ENCODE measurements at regions not wholly inside any gene's neighbourhood (a gene's known extent, or its start where the extent isn't known, plus 50 kb on each side); places are given as distances from the start of the nearest gene placed in this dataset.

DNA sequence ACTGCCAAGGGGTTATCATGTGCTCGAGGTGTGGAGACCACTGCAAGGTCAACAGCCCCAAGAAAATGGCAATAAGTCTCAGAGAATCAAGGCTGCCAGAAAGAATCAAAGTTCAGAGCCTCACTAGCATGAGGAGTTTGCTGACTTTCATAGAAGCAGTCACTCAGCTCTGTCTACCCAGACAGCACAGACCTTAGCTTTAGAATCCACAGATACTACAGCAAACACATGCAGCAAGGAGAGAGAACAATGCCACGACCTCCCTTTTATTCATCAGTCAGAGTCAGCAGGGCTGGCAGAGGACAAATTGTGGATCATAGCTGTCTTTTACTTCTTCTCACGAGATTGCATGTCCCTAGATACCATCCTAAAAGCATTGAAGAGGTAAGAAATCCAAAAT is 121.3 kb downstream of the MBL2 start:
- intact Hi-C loops (cut with micrococcal nuclease), result no loop called here
- Histone ChIP-seq H3K9me3 (ENCODE audit: low read length) (no peaks in the 10 kb centered on the region), H3K4me3 (ENCODE audit: low read length) (no peak overlapping the region), H3K79me2 (ENCODE audit: low read length) (no peaks in the 10 kb centered on the region), H3F3A (ENCODE audit: low read length, unreplicated experiment) (no peaks in the 10 kb centered on the region), H3K9ac (ENCODE audit: low read length) (no peak overlapping the region), H2AFZ (ENCODE audit: low read length) (no peak overlapping the region), H3K9me2 (replicated peaks; ENCODE audit: low read length) (no peaks in the 10 kb centered on the region), H3K4me2 (ENCODE audit: low read length) (no peak overlapping the region), H3K36me3 (ENCODE audit: low read depth, low read length) (no peaks in the 10 kb centered on the region), H3K27ac (ENCODE audit: low read length) (no peak overlapping the region), H4K20me1 (ENCODE audit: low read length) (no peaks in the 10 kb centered on the region), H3K4me1 (ENCODE audit: insufficient read depth, low read length) (peaks cover 13% of the 10 kb centered on the region), H3K27me3 (ENCODE audit: low read length) (no peaks in the 10 kb centered on the region)
- ATAC-seq, result no peak
- no peak for DNase-seq
- CTCF ChIA-PET, result no interaction called here
- BruUV-seq (replicated peaks), result no TSS peak
- POLR2A ChIA-PET (ENCODE audit: unreplicated experiment), result no interaction called here
- TF ChIP-seq EZH2 (IDR thresholded peaks at IDR 0.05; ENCODE audit: low read length, unreplicated experiment) (no peak), EZH2phosphoT487 (IDR thresholded peaks at IDR 0.05; ENCODE audit: borderline replicate concordance, low read length) (no peak)
- TF ChIP-seq, protein P1, sequence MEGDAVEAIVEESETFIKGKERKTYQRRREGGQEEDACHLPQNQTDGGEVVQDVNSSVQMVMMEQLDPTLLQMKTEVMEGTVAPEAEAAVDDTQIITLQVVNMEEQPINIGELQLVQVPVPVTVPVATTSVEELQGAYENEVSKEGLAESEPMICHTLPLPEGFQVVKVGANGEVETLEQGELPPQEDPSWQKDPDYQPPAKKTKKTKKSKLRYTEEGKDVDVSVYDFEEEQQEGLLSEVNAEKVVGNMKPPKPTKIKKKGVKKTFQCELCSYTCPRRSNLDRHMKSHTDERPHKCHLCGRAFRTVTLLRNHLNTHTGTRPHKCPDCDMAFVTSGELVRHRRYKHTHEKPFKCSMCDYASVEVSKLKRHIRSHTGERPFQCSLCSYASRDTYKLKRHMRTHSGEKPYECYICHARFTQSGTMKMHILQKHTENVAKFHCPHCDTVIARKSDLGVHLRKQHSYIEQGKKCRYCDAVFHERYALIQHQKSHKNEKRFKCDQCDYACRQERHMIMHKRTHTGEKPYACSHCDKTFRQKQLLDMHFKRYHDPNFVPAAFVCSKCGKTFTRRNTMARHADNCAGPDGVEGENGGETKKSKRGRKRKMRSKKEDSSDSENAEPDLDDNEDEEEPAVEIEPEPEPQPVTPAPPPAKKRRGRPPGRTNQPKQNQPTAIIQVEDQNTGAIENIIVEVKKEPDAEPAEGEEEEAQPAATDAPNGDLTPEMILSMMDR (conservative IDR thresholded peaks at IDR 0.05; ENCODE audit: low read depth, low read length), result no peak

DNA sequence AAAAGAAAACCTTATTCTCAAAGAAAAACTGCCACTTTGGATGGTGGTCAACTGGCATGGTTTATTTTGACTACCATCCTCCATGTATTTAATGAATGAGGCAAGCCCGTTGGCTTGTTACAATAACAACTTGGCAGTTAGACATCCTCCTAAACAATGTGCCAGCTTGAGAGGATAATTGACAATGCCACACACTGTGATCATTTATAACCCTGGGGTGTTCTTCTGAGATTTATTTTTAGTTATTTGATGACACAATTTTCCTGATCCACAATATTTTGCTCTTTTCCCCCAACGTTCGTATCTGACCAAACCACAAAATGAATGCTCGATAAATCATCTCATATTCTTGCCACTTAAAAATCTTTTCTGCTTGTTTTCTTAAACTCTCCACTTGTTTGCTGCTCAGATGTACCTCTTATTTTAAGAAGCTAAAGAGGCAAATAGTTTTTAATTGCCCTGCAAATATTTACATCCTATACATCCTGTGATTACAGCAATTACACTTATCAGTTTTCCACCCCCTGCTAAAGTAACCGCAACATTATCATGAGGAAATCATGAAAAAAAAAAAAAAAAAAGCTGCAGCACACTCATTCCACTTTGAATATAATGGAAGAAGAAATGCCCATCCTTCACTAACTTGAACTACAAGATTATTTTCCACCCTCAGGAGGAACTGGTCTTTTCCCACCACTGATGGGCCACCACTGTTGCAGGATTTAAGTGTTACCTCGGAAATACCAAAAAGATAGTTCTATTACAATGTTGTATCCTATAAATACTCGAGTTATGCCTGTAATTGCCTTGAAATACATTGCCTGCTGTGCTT is 119.9 kb downstream of the MBL2 start:
- no peak overlapping the region for H3K4me3 ChIP-seq (ENCODE audit: low read length)
- H3F3A ChIP-seq (ENCODE audit: low read length, unreplicated experiment), result no peaks in the 10 kb centered on the region
- no peak overlapping the region for H3K9ac ChIP-seq (ENCODE audit: low read length)
- peak overlapping the region; percentile 21 for H3K4me2 ChIP-seq (ENCODE audit: low read length)
- POLR2A ChIA-PET (ENCODE audit: unreplicated experiment), result interaction anchor here (0.6 kb wide), 1 partner anchor 65 kb away, joined by 9 read pairs; no protein-coding TSS in a partner anchor
- peak; percentile 53 for DNase-seq
- no peaks in the 10 kb centered on the region for H3K9me3 ChIP-seq (ENCODE audit: low read length)
- H2AFZ ChIP-seq (ENCODE audit: low read length), result peak overlapping the region; percentile 18
- no TSS peak for BruUV-seq (replicated peaks)
- intact Hi-C loops (cut with micrococcal nuclease), result loop anchor here (2.0 kb wide), 1 partner anchor 50 kb away; no protein-coding TSS in a partner anchor
- no peaks in the 10 kb centered on the region for H3K9me2 ChIP-seq (replicated peaks; ENCODE audit: low read length)
- no peak overlapping the region for H3K27ac ChIP-seq (ENCODE audit: low read length)
- H3K36me3 ChIP-seq (ENCODE audit: low read depth, low read length), result no peaks in the 10 kb centered on the region
- CTCF ChIA-PET, result interaction anchor here (0.6 kb wide), 1 partner anchor 954 kb away, joined by 4 read pairs; no protein-coding TSS in a partner anchor
- H4K20me1 ChIP-seq (ENCODE audit: low read length), result no peaks in the 10 kb centered on the region
- no peaks in the 10 kb centered on the region for H3K27me3 ChIP-seq (ENCODE audit: low read length)
- no peaks in the 10 kb centered on the region for H3K79me2 ChIP-seq (ENCODE audit: low read length)
- peak; percentile 66 for ATAC-seq
- peaks cover 13% of the 10 kb centered on the region for H3K4me1 ChIP-seq (ENCODE audit: insufficient read depth, low read length)
- no peak for TF ChIP-seq EZH2phosphoT487 (IDR thresholded peaks at IDR 0.05; ENCODE audit: borderline replicate concordance, low read length)
- TF ChIP-seq EZH2 (IDR thresholded peaks at IDR 0.05; ENCODE audit: low read length, unreplicated experiment), result no peak

DNA sequence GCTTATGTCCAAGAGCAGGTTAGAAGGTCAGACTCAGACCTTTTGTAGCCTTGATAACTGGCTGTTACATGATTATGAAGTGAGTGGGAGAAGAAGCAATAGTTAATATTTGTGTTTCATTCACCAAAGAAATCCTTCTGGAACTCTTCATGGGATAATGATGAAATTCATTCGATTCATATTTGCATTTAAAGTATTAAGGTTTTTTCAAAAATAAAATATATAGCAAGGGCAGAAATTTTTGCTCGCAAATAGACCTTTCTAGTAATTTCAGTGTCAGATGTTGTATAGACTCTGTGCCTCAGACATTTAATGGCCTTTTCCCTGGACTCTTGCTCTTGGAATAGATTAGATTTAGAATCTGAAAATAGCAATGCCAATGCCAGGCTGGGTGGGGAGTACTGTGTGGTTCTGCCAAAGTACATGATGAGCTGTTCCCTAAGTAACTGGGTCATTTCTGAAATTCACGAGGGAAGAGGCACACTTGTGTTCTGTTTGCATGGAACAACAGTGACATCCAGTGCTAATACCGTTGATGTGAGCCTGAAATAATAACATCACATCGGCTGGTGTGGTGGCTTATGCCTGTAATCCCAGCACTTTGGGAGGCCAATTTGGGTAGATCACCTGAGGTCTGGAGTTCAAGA is 119.2 kb downstream of the MBL2 start:
- TF ChIP-seq EZH2phosphoT487 (IDR thresholded peaks at IDR 0.05; ENCODE audit: borderline replicate concordance, low read length), result no peak
- TF ChIP-seq, protein P1 (conservative IDR thresholded peaks at IDR 0.05; ENCODE audit: low read depth, low read length), result peak; percentile 38
- no peak for TF ChIP-seq EZH2 (IDR thresholded peaks at IDR 0.05; ENCODE audit: low read length, unreplicated experiment)
- Histone ChIP-seq H3K4me3 (ENCODE audit: low read length) (no peak overlapping the region), H3K27ac (ENCODE audit: low read length) (no peak overlapping the region), H3F3A (ENCODE audit: low read length, unreplicated experiment) (no peaks in the 10 kb centered on the region), H3K4me2 (ENCODE audit: low read length) (peak overlapping the region; percentile 21; the same call in 1 of the 2 replicates), H3K4me1 (ENCODE audit: insufficient read depth, low read length) (peaks cover 13% of the 10 kb centered on the region), H3K9ac (ENCODE audit: low read length) (no peak overlapping the region), H4K20me1 (ENCODE audit: low read length) (no peaks in the 10 kb centered on the region), H3K36me3 (ENCODE audit: low read depth, low read length) (no peaks in the 10 kb centered on the region), H3K79me2 (ENCODE audit: low read length) (no peaks in the 10 kb centered on the region), H2AFZ (ENCODE audit: low read length) (peak overlapping the region; percentile 18; the same call in 1 of the 2 replicates), H3K9me3 (ENCODE audit: low read length) (no peaks in the 10 kb centered on the region), H3K27me3 (ENCODE audit: low read length) (no peaks in the 10 kb centered on the region), H3K9me2 (replicated peaks; ENCODE audit: low read length) (no peaks in the 10 kb centered on the region)
- intact Hi-C loops (cut with micrococcal nuclease), result loop anchor here (2.0 kb wide), 1 partner anchor 49 kb away; no protein-coding TSS in a partner anchor
- DNase-seq, result peak; percentile 50
- ChIA-PET CTCF (interaction anchor here (0.6 kb wide), 2 partner anchors 955 to 1089 kb away, joined by 4 read pairs; no protein-coding TSS in a partner anchor), POLR2A (ENCODE audit: unreplicated experiment) (interaction anchor here (0.6 kb wide), 1 partner anchor 64 kb away, joined by 9 read pairs; no protein-coding TSS in a partner anchor)
- no TSS peak for BruUV-seq (replicated peaks)
- peak; percentile 45 for ATAC-seq
